HEK293T (cell line): ENCODE measurements at regions not wholly inside any gene's neighbourhood (a gene's known extent, or its start where the extent isn't known, plus 50 kb on each side); places are given as distances from the start of the nearest gene placed in this dataset.

Experiments
- CTCF ChIA-PET: fragments of 350-600 bp; formaldehyde crosslinking; extraction: SDS; loops from one replicate; lab custom pipeline; 2021; ENCODE audit warnings: antibody characterized with exemption, inconsistent platforms; lab: Yijun Ruan, JAX
- POLR2A ChIA-PET: fragments of 350-600 bp; formaldehyde crosslinking; extraction: SDS; loops from one replicate; lab custom pipeline; 2020; ENCODE audit warnings: antibody characterized with exemption, inconsistent platforms; lab: Yijun Ruan, JAX
- DNase-seq: peaks from one replicate; pipeline ENCODE4 v3.0.0; 2012; ENCODE audit warnings: mixed read lengths; ENCODE audit errors: extremely low spot score
- ARNT ChIP-seq: fragments of 450-650 bp; IDR thresholded peaks from 2 replicates; pipeline ENCODE4 v1.6.1; 2017; ENCODE audit warnings: mild to moderate bottlenecking
- BHLHE40 ChIP-seq: fragments of 450-650 bp; IDR thresholded peaks from 2 replicates; pipeline ENCODE4 v1.6.1; 2016; ENCODE audit warnings: mild to moderate bottlenecking, moderate library complexity, borderline replicate concordance
- CTBP1 ChIP-seq: fragments of 450-650 bp; IDR thresholded peaks from 2 replicates; pipeline ENCODE4 v1.6.1; 2016; ENCODE audit warnings: borderline replicate concordance
- ELF4 ChIP-seq: fragments of 450-650 bp; IDR thresholded peaks from 2 replicates; pipeline ENCODE4 v1.6.1; 2017; ENCODE audit warnings: antibody characterized with exemption
- FOXA1 ChIP-seq: fragments of 450-650 bp; IDR thresholded peaks from 2 replicates; pipeline ENCODE4 v1.6.1; 2016; ENCODE audit warnings: mild to moderate bottlenecking
- FOXK2 ChIP-seq: fragments of 450-650 bp; IDR thresholded peaks from 2 replicates; pipeline ENCODE4 v1.6.1; 2016; ENCODE audit warnings: mild to moderate bottlenecking
- FOXM1 ChIP-seq: fragments of 450-650 bp; IDR thresholded peaks from 2 replicates; pipeline ENCODE4 v1.6.1; 2017; ENCODE audit warnings: mild to moderate bottlenecking, borderline replicate concordance
- HDGF ChIP-seq: fragments of 450-650 bp; IDR thresholded peaks from 2 replicates; pipeline ENCODE4 v1.6.1; 2017; ENCODE audit warnings: antibody characterized with exemption, borderline replicate concordance
- L3MBTL2 ChIP-seq: fragments of 450-650 bp; conservative IDR thresholded peaks from 2 replicates; pipeline ENCODE4 v1.6.1; 2016; ENCODE audit warnings: mild to moderate bottlenecking
- LEF1 ChIP-seq: fragments of 450-650 bp; IDR thresholded peaks from 2 replicates; pipeline ENCODE4 v1.6.1; 2017; ENCODE audit warnings: mild to moderate bottlenecking, borderline replicate concordance
- NFRKB ChIP-seq: fragments of 450-650 bp; IDR thresholded peaks from 2 replicates; pipeline ENCODE4 v1.6.1; 2016; ENCODE audit warnings: mild to moderate bottlenecking, moderate library complexity
- SP1 ChIP-seq: fragments of 450-650 bp; IDR thresholded peaks from 2 replicates; pipeline ENCODE4 v1.6.1; 2017
- SUZ12 ChIP-seq: fragments of 450-650 bp; IDR thresholded peaks from 2 replicates; pipeline ENCODE4 v1.6.1; 2016; ENCODE audit warnings: mild to moderate bottlenecking
- TARDBP ChIP-seq: fragments of 450-650 bp; IDR thresholded peaks from 2 replicates; pipeline ENCODE4 v1.6.1; 2016
- ZNF384 ChIP-seq: fragments of 450-650 bp; IDR thresholded peaks from 2 replicates; pipeline ENCODE4 v1.6.1; 2016
- TF ChIP-seq, protein P1 (sequence below): fragments of 450-650 bp; IDR thresholded peaks from 2 replicates; pipeline ENCODE4 v1.6.1; 2016

DNA sequence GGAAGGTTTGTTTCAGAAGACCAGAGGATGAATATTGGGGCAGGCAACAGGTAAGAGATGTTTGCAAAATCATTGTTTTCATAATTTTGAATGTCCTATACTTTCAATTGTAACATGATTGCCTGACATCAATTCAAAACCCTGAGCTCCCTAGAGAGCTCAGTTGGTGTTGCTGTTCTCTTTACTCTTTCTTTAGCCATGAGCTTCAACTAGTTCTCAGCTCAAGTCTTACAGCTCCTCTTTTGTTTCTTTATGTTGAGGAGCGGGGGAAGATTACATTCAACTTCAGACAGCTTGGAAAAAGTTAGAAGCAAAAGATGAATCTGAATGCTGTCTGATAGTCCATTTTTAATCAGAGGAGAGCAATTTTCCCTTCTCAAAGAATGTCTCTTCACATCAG lies 144.8 kb upstream of the TACR1 start:
- CTCF ChIA-PET: interaction anchor here (0.6 kb wide), 1 partner anchor 425 kb away, joined by 4 read pairs; no protein-coding TSS in a partner anchor
- no peak for TF ChIP-seq ARNT
- TF ChIP-seq FOXM1: no peak
- no peak for TF ChIP-seq NFRKB
- TF ChIP-seq SUZ12: no peak
- no peak for TF ChIP-seq L3MBTL2
- no peak for TF ChIP-seq FOXK2
- TF ChIP-seq, protein P1, sequence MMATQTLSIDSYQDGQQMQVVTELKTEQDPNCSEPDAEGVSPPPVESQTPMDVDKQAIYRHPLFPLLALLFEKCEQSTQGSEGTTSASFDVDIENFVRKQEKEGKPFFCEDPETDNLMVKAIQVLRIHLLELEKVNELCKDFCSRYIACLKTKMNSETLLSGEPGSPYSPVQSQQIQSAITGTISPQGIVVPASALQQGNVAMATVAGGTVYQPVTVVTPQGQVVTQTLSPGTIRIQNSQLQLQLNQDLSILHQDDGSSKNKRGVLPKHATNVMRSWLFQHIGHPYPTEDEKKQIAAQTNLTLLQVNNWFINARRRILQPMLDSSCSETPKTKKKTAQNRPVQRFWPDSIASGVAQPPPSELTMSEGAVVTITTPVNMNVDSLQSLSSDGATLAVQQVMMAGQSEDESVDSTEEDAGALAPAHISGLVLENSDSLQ: no peak
- no peak for TF ChIP-seq TARDBP
- TF ChIP-seq SP1: no peak
- TF ChIP-seq CTBP1: no peak
- no peak for TF ChIP-seq ZNF384
- no peak for TF ChIP-seq LEF1
- POLR2A ChIA-PET: no interaction called here
- DNase-seq: no peak

DNA sequence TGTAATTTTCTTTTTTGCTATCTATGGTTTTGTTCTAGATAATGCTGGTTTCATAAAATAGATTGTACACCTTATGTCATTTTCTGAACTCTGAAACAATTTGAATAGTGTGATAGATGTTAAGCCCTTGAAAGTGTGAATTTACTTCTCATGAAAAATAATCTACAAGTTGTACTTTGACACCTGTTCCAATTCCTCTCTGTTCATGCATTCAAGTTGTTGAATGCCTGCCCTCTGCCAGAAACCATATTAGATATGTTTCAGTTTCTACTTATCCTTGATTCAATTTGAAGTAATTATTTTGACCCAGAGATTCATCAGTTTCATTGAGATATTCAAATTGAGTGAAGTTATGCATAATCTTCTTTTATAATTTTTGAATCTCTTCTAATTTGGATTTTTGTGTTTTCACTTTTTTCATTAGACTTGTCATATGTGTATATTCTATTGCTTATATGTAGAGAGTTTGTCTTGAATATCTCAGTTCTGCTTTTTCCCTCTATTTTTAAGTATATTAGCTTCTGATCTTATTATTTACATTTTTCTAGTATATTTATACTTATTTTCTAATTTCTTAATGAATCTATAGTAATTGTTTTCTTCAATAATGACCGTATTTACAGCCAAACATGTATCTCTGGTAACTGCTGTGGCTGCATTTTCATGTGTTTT lies 143.3 kb upstream of the TACR1 start:
- POLR2A ChIA-PET: no interaction called here
- CTCF ChIA-PET: no interaction called here
- DNase-seq: no peak
- TF ChIP-seq NFRKB (no peak), FOXM1 (no peak), ZNF384 (no peak), HDGF (no peak), SUZ12 (no peak), L3MBTL2 (no peak), FOXK2 (no peak), TARDBP (no peak), CTBP1 (no peak), BHLHE40 (no peak)

DNA sequence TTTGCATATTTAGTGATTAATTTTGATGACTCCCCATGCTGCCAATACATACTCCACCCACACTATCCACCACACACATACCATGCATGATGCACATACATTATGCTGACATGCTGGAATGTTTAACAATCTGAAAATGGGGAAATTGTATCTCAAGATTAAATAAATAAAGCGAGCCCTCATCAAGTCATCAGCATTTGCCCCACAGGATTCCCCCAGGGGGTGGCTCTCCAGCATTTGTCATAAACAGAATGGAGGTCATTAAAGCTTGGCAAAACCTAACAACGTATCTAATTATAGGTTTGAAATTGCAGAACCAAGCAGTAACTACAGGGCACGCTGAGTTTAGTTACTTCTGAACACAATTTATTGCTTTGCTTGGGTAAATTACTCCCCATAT lies 141.2 kb upstream of the TACR1 start:
- CTCF ChIA-PET: no interaction called here
- peak; percentile 53; the same call in 1 of the 2 replicates for TF ChIP-seq ARNT
- TF ChIP-seq, protein P1: peak; percentile 66
- TF ChIP-seq SP1: no peak
- TF ChIP-seq TARDBP: no peak
- TF ChIP-seq CTBP1: peak; percentile 63
- no peak for TF ChIP-seq ELF4
- TF ChIP-seq FOXA1: no peak
- TF ChIP-seq FOXK2: no peak
- no peak for TF ChIP-seq LEF1
- POLR2A ChIA-PET: no interaction called here
- DNase-seq: peak; percentile 52

DNA sequence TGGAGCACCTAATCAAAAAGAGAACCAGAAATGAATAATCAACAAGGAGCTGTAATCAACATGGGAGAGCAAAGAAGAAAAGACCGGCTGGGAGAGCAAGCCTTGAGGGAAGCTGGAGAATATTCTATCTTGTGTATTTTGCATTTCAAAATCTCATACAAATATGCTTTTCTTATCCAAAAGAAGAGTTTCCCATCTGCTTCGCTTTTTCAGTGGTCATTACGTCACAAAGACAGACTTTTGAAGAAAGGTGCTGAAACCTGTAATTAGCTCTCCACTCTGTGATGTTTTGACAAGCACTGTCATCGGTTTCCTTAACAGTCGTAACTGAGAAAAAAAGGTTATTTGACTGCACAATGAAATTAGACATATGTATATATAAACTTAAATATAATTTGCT lies 139.1 kb upstream of the TACR1 start:
- CTCF ChIA-PET: no interaction called here
- POLR2A ChIA-PET: no interaction called here
- TF ChIP-seq LEF1 (no peak), FOXA1 (no peak), CTBP1 (no peak), SUZ12 (no peak), HDGF (no peak), NFRKB (no peak), ZNF384 (no peak), FOXK2 (no peak), ARNT (no peak), SP1 (no peak), BHLHE40 (no peak), TARDBP (no peak), ELF4 (no peak), FOXM1 (no peak), L3MBTL2 (no peak)
- TF ChIP-seq, protein P1: no peak
- DNase-seq: no peak

DNA sequence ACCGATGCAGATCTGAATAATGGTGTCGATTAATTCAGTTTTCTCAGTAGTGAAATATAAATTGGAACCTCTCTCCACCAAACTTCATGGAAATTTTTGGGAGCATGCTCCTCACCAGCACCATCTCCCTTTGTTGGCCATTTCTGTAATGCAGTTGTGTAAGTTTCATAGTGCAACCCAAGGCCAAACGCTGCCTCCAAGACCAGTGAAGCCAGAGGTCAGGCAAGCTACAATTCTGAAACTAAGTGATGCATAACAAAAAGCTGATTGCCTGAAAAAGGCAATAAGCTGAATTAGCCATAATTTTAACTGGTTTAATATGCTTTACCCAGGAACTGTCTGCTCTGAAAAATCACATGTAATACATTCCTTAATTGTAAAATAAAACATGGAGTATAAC lies 138.3 kb upstream of the TACR1 start:
- no peak for DNase-seq
- ChIA-PET POLR2A (no interaction called here), CTCF (no interaction called here)
- no peak for TF ChIP-seq HDGF
- no peak for TF ChIP-seq ELF4
- TF ChIP-seq FOXA1: no peak
- no peak for TF ChIP-seq ZNF384
- TF ChIP-seq LEF1: no peak
- TF ChIP-seq, protein P1: no peak
- no peak for TF ChIP-seq TARDBP
- TF ChIP-seq FOXK2: no peak
- no peak for TF ChIP-seq SUZ12
- no peak for TF ChIP-seq FOXM1

DNA sequence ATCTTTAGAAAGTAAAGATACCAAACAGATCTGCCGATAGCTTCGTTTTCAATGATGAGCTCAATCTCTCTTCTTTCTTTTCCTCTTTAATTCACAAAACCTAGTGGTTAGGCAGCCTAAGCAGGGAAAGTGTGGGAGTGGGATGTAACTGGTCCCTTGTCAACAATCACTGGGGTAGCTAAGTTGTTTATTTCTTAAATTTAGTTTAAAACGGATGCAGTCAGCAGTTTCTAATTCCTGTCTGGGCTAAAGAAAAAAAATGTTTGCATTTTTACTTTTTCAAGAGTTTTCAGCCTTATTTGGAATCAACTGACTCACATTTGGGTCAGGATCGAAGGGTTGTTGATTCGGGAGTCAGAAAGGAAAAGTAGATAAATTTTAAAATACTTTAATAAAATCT lies 137.7 kb upstream of the TACR1 start:
- TF ChIP-seq ARNT (no peak), L3MBTL2 (no peak), CTBP1 (no peak), FOXK2 (no peak), NFRKB (no peak), LEF1 (no peak), ELF4 (no peak), SUZ12 (no peak), HDGF (no peak), ZNF384 (no peak), FOXA1 (no peak), BHLHE40 (no peak), FOXM1 (no peak), TARDBP (no peak)
- TF ChIP-seq, protein P1: no peak
- DNase-seq: no peak
- POLR2A ChIA-PET: no interaction called here
- CTCF ChIA-PET: no interaction called here
